HG03064 (cell line): ENCODE measurements at regions not wholly inside any gene's neighbourhood (a gene's known extent, or its start where the extent isn't known, plus 50 kb on each side); places are given as distances from the start of the nearest gene placed in this dataset.
"Not testable (repeated sequence)": the region's sequence is repeated elsewhere in the genome, so short reads cannot be mapped to it uniquely, and the experiment has no call there.

Source experiments
- ATAC-seq: cut with Tn5 transposase; IDR thresholded peaks from one replicate; pipeline ENCODE4 v1.9.1; 2021; ENCODE audit warnings: low read depth; ENCODE audit not compliant: unreplicated experiment

DNA sequence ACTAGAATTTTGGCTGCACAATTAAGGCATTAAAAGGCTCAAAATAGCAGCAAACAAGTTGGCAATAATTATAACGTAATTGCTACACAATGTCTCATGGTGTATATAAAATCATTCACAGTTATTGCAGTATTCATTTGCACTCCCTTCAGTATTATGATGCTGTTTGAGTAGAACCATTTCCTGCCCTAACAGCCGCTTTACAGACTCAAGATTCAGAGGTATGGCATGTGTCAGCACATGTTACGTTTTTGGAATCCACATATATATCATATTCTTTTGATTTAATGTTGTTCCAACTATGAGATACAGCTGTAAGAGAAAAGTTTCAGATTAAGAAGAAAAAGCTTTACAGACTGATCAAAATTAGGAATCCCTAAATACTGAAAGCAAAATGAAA lies 56.3 kb upstream of the NCKAP5 start:
- ATAC-seq, result no peak

DNA sequence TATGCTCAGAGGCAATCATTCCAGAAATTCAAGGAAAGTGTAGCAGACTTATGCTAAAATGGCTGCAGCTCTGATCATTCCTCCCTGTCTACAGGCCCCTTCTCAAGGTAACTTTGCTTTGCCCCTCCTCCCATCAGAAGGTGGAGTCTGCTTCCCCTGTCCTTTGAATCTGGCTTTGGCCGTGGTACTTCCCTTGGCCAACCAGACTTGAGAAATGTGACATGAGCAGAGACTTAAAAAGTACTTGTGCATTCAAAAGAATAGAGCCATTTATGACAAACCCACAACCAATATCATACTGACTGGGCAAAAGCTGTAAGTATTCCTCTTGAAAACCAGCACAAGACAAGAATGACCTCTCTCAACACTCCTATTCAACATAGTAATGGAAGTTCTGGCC lies 59.5 kb upstream of the NCKAP5 start:
- ATAC-seq, result no peak

DNA sequence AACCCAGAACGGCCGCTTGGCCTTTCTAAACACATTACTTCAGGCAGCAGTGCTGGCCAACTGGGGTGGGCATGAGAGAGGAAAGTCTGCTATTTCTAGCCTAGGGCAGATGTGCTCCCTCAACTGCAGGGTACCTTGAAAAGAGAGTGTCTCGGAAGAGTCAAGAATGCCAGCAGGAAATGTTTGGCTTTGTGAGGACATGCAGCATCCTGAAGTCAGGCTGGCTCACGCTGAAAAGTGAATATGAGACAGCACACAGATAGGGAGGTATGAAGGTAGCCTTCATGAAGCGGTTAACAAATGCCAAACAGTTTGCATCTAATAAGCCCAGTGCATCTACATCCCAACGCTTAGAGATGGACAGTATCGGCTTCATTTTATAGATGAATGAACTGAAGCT lies 65.0 kb upstream of the NCKAP5 start:
- no peak for ATAC-seq

- no peak for ATAC-seq
These were observed 65.7 kb upstream of the NCKAP5 start for GRCh38 chr2:133633881-133634409.

DNA sequence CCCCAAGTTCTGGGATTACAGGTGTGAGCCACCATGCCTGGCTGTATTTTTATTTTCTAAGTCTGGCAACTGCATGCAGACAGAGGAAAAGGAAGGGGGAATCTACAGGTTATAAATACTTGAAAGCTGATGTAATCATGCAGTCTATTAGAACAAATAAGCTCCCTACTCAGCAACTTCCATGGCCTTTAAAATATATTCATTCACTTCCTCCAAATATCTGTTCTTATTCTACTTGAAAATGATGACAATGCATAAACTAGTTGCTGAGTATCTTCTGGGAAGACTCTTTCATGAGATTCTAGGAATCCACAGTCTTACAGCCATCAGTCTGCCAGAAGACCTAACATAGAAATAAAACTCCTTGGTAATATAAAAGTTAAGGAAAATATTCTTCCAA lies 66.9 kb upstream of the NCKAP5 start:
- no peak for ATAC-seq

DNA sequence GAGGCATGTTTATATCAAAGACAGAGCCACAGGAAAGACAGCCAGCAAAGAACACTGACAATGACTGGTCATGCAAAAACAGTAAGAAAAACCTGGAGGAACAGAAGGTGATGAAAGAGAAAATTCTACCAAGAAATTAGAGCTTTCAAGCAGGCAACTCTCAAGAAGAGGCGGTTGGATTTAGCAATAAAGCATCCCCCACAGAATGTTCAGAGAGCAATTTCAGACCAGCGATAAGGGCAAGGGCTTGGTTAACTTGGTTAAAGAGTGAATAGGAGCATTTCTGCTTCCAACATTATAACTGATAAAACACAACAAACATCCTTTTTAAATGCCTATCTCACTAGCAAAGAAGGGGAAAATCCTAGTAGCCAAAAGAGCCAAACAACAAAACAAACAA lies 68.0 kb upstream of the NCKAP5 start:
- no peak for ATAC-seq

GRCh38 chr2:133640103-133640502 lies 71.8 kb upstream of the NCKAP5 start:
- no peak for ATAC-seq

DNA sequence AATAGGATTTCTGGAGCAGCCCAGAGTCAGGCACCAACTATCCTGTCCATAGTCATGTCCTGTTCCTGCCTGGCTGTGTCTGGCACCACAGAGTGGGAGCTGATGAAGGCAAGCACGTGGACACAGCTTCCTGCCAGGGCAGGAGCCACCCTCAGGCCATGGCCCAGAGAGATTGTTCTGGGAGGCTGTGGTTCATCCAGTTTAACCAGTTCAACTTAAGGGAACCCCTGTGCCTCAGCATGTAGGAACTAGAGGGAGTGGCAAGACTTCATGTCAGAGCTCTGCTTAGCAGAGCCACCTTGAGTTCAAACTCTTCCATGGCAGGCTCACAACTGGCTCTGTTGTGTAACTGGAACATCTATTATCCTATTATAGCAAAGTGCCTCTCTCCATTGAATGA lies 73.2 kb upstream of the NCKAP5 start:
- no peak for ATAC-seq

DNA sequence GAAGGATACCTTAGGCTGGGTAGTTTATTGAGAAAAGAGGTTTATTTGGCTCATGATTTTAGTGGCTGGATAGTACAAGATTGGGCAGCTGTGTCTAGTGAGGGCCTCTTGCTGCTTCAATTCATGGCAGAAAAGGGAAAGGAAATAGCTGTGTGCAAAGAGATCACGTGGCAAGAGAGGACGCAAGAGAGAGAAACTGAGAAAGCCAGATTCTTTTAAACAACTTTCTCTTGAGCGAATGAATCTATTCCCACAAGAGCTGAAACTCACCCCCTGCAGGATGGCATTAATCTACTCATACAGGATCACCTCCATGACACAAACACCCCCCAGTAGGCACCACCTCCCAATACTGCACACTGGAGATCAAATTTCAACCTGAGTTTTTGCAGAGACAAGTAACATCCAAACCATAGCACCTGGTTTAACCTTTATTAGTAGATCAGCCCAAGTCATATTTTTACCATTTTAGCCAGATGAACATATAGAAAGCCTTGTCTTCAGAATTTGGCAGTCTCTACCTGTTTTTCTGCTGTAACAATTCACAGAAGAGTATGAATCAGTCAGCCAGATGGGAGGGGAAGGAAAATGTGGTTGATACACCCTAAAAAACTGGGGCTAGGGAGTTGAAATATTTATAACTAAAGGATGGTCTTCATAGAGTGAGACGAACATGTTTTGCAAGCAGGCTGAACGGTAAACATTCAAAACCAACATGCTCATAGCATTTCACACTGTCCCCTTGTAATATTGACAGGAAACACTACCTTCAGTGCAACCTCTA lies 73.9 kb upstream of the NCKAP5 start:
- no peak for ATAC-seq

GRCh38 chr2:133642791-133643191 lies 74.5 kb upstream of the NCKAP5 start:
- no peak for ATAC-seq

DNA sequence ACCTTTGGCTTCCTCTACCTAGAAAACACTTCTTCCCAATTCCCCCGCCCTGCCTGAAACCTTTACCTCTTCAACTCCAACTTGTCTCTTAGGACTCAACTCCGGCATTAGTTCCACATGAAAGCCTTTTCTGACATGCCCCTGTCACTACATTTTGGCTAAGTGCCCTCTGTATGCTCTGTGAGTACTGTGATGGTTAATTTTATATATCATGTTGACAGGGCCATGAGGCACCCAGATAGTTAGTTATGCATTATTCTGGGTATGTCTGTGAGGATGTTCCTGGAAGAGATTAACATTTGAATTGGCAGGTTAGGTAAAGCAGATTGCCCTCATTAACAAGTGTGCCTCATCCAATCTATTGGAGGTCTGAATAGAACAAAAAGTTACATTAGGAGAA lies 75.6 kb upstream of the NCKAP5 start:
- no peak for ATAC-seq

- ATAC-seq, result no peak
These were observed 76.6 kb upstream of the NCKAP5 start for GRCh38 chr2:133644846-133645245.

GRCh38 chr2:133647386-133647785 lies 79.1 kb upstream of the NCKAP5 start:
- not testable (repeated sequence) for ATAC-seq

- no peak for ATAC-seq
These were observed 83.6 kb upstream of the NCKAP5 start for GRCh38 chr2:133651861-133652260.

DNA sequence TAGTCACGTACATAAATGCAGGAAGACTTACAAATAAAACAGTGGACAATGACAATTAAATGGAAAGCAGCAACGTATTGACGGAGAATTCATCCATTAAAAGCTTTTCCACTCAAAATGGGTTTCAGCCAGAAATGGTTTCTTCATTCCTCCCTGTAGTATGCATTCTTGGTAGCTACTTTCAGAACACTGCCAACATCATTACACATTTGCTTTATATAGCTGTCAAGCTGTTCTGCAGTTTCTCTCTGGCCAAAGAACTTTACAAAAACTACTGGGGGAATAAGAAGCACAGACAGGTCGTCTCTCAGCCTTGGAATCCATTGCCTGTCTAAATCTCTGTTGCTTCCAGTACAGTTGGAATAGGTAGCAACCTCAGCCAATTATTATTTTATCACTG lies 84.1 kb upstream of the NCKAP5 start:
- ATAC-seq, result no peak

DNA sequence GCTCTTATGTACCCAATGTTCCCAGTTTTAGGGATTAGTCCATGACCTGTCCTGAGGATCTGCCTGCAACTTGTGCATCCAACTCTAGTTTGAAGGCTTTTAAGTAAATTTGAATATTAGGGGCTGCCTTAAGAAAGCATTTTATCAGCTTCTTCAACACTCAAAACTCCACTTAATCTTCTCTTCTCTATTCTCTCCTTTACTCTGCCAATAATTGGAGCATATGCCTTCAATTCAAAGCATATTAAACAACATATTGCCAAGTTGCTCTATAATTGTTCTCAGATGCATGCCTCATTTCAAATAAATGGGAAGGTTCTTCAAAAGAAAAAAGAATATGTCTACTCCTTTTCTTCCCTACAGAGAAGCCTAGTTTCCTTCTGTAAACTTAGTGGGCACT lies 84.8 kb upstream of the NCKAP5 start:
- ATAC-seq, result no peak

GRCh38 chr2:133654949-133655348 lies 86.7 kb upstream of the NCKAP5 start:
- no peak for ATAC-seq

GRCh38 chr2:133655610-133656009 lies 87.3 kb upstream of the NCKAP5 start:
- no peak for ATAC-seq

DNA sequence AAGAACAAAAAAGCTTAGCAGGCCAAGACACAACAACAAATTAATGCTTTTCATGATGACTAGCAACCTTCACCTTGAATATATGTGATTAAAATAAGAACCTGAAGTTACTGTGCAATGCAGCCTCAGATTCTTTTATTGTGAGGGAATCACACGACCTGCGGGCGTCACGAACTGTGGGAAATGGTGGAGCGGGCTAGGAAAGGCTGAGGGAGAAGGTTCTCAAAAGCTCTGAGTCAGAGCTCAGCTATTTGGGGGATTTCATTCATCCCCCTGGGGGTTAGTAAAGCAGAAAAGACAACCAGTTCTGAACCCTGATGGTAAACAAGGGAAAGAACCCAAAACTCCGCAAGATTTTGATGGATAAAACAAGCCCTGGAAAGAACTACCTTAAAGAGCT lies 89.3 kb upstream of the NCKAP5 start:
- ATAC-seq, result no peak

- ATAC-seq, result no peak
These were observed 90.0 kb upstream of the NCKAP5 start for GRCh38 chr2:133658020-133658903.

- no peak for ATAC-seq
These were observed 92.2 kb upstream of the NCKAP5 start for GRCh38 chr2:133660510-133660909.

DNA sequence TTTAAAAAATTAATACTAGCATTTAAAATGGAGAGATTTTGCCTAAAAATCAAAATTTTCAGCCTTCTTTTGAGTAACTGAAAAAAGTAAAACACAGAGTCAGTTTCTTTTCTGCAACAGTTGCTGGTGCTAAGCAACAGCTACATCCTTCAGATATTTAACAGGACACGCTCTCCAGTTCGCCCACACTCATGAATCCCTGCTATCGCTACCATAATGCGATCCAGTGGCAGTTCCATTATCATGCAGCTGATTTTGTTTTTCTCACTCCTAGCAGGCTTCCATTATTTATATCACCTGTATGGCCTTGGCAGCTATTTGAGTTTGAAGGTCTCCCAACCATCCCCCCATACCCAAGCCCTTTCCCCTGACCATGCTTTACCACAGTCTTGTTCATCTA lies 93.1 kb upstream of the NCKAP5 start:
- ATAC-seq, result no peak
